ENCODE measurements at regions not wholly inside any gene's neighbourhood (a gene's known extent, or its start where the extent isn't known, plus 50 kb on each side); places are given as distances from the start of the nearest gene placed in this dataset.
A peak's percentile ranks its signal among the peaks of the same experiment; 100 is the strongest.

DNA sequence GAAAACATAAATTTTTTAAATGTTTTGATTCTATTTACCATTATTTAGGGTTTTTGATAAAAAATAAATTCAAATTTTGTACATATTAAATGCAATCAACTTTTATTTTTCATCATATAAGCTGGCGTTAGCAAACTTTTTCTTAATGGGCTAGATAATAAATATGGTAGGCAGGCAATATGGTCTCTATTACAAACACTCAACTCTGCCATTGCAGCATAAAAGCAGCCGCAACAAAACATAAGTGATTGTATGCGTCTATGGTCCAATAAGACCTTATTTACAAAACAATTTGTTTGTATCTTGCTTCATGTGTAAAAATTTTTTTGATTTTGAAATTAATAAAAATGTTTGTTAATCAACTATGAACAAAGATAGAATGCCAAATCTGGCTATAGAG lies 116.8 kb upstream of the GLI2 start:
- no peak for DNase-seq

DNA sequence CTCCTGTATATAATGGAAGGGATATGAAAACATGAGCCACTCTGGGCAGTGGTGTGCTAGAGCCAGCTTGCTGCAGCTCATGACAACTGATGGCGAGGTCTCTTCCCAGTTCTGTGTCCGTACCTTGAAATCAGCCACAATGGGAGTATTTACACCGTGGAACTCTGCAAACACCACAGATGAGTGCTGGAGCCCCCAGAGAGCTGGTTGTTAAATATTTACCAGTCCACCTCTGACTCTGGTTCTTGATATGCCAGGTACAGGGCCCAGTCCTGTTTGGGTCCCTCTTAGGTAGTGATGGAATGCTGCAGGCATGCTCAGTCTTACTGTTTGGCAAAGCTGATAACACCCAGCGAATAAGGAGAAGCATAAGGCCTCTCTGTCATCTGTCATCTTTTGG lies 116.1 kb upstream of the GLI2 start:
- no peak for DNase-seq

DNA sequence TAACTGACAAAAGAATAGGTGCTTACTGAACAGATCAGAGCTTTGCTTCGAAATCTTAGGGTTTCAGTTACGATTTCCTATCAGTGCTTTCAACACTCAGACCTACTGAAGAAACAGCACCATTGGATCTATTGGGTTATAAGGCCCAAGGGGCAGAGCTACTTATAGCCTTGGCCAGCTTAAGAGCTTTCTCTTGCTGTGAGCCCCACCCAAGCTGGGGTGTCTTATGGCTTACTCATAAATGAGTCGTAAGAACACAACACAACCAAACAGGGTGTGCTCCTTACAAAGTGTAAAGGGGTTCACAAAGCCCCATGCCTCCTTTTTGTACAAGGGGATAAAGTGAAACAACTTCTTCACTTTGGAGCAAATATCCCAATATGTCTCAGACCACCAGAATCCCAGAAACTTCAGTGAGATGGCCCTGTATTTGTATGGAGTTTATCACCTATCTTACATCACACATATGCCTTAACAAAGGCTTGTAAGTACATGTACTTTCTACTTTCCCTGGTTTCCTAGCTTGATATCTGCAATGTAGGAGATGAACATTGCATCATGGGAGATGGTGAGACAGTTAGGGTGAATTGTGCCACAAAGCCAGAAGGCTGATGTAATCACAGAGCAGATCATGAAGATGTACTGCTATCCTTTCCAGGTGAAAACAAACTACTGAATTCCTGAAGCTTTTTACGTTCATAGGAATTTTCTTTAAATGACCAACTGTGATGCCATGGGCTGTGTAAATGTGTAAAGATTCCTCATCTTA lies 115.5 kb upstream of the GLI2 start:
- DNase-seq = no peak

DNA sequence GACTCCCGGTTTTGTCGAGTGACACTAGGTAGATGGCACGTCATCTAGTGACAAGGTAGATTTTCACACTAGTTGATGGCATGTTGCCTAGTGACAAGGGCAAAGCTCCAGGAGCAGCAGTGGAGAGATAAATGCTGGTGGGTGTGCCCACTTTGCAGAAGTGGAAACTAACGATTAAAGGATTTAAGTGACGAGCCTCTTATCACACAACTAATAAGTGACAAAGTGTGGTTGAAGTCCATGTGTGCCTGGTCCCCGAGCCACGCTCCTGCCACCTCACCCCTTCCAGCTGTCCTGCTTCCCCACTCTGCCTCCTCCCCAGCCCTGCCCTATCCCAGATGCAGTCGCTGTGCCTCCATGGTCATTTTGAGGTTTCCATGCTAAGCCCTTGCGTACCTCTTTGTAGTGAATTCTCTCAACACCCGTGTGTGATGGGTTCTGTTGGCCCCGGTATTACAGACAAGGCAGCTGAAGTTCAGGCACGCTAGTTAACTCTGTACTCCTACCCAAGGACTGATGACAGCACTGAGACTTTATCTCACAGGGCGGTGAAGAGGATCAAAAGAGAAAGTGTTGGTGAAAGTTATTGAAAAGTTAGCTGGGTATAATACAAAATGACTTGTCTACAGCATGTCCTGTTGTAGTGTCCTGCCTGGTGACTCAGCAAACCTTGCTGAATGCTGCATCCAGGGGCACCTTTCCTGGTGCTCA lies 113.4 kb upstream of the GLI2 start:
- DNase-seq = no peak

DNA sequence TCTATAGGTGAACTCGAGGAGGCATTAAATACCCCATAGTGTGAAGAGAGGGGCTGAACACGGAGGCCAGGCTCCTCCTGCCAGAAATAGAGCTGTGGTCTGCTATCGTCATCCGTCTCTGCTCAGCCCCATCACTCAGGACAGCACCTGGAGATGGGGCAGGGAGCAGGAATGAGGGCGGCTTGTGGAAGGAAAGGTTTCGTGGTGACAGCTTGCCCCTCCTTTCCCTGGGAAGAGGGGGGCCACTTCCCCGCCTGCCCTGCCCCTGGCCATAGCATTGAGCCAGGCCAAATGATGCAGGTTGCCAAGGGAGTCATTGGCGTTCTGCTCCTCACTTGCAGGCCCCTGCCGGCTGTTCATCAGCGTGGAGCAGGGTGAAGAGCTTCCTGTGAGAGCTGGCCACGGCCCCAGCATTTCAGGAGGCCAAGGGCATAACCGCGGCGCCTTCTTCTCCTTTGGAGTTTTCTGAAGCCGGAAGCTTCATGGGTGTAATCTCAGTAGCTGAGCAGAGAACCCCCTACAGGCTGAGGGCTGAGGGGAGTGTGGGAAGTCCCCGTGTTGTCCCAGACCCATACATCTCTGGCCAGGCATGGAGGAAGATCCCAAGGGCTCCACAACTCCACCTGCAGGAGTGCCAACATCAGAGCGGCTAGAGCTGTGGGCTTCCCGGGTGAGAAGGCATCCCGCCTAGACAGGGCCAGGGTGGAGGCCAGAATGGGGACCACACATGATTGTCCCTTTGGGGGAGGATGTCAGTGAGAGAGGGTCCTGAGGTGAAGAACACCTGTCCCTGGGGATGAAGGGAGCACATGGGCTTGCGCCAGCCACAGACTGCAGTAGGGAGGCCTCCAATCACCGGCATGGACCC lies 112.5 kb upstream of the GLI2 start:
- DNase-seq = no peak

DNA sequence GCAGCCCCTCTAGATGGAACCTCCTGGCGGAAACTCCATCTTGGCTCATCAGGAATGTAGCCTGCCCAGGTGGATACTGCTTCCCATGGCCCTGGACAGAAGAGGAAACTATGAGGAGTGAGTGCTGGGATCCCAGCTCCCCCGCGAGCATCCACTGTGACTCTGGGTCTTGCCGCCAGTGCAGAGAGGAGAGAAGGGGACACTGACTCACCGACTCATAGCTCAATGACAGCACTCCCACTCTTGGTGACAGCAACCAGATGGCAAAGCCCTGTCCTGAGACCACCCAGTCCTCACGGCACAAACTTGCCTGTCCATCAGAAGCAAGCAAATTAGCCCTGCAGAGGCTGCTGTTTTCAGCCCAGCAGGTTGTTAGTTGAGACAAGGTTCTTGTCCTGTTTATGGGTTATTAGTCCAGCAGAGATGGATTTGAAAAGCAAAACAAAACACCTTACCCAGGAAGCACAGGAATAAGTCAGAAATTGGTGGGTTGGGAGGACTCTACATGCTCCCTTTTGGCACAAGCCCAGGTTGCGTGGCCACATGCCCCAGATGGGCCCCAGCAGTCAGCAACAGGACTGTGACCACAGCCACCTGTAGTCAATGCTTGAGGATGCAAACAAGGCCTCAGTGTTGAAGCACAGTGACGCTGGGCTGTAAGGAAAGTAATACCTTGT lies 111.5 kb upstream of the GLI2 start:
- no peak for DNase-seq

DNA sequence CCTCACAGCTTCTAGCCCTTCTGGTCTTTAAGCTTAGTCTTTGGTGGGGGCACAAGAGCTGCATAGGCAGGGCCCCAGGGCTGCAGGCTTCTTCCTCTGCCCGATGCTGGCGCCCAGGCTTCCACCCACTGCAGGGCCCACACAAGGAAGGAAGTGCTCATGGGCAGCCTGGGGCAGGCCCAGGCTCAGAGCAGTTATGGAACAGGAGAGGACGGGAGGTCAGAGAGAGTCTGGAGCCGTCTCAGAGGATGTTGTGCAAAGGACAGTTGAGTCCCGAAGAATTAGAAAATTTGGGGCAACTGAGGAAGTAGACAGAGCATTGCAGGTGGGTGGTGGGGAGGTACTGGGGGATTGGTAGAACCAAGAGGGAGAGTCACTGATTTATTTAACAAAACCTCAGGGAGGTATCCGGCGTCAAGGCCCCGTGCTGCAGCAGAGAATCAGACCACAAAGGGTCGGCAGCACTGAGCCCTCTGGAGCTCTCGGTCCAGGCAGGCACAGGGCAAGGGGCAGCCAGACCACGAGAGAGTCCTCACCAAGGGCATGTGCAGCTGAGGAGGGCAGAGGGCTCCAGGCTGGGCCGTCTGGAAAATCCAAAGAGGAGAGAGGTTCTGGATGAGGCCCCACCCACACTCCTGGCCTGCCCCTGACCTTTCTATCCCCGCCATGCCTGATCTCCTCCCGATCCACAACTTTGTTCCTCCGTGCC lies 110.8 kb upstream of the GLI2 start:
- no peak for DNase-seq

DNA sequence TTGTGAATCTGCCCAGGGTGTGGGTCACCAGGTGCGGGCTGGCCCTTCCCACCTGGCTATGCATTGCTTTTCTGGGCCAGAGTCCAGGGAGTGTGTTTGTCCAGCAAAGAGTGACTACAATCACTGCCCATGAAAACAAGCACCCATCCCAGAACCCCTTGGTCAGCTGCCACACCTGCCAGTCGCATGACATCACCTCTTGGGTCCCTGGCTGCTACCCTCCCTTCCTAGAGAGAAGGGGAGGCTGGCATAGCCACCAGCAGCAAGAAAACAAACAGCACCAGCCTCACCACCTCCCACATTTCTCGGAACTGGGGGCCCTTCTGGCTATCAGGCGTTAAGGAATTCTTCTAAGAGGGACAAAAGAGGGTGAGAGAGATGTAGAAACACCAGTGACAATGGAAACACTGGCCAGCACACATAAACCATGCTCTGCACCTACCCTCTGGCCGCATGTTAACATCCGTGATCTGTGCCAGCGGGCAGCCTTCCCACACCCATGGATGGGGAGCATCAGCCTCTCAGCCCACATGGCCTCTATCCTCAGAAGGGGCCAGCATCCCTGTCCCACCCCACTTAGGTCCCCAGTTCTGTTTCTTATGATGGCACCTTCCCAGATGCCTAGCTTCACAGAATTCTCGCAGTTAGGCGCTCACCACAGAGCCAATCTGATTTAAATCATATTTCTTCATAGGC lies 109.7 kb upstream of the GLI2 start:
- DNase-seq = peak; percentile 70

DNA sequence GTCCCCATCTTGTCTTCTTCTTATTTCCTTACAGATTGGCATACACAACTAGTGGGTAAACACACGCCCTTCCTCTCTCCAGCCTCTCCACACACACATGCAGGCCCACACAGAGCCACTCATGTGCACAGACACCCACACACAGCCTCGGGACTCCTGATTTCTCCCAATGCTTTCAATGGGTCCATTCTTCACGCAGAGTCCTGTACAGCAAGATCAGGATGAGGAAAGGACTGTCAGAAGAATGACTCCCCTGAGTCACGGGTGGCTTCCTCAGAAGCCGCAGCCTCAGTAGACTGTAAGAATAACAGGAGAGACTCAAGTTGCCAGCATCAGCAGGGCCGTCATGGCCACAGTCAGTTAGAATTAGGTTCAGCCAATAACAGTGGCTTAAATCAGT lies 109.1 kb upstream of the GLI2 start:
- DNase-seq = no peak

DNA sequence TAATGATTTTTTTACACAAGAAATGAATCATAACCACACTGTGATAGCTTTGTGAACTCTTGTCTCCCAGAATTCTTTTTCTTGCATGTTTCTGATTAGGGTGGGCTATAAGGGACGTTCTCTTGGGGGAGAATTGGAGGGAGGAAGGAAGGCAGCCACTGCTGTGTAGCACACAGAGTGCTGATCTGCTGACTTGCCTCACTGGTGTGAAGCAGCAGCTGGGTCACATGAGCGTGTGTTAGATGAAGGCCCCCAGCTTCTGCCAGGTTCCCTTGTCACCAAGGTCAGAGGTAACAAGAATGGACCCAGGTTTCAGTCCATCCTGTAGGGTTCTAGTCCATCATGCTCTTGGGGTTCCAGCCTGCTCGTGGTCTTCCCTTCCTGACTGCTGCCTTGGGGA lies 107.4 kb upstream of the GLI2 start:
- no peak for DNase-seq

DNA sequence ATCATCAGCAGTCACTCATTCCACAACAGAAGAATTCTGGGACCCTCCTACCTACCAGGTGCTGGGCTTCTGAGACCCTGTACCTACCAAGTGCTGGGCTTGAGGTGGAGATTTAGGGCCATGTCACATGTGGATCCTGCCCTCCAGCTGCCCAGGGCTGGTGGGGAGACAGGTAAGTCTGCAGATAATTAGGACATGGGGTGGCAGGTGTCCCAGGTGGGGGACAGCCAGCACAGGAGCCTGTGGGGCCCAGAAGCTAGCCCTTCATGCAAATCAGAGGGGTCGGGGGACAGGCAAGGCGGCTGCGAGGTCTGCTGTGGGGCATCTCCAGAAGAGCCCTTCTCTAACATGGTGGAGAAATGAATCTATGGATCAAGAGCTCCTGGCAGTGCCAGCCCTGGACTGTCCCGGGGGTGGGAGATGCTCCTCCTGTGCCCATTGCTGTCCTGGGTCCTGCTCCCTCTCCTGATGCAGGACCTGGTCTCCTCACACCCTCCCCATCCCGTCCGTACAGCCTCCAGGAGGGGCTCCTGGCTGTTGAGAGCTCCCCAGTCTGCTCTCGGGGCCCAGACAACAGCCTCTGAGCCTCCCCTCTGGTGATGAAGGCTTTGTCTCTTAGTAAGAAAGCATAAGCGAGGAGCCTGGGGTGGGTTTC lies 106.3 kb upstream of the GLI2 start:
- DNase-seq = no peak

DNA sequence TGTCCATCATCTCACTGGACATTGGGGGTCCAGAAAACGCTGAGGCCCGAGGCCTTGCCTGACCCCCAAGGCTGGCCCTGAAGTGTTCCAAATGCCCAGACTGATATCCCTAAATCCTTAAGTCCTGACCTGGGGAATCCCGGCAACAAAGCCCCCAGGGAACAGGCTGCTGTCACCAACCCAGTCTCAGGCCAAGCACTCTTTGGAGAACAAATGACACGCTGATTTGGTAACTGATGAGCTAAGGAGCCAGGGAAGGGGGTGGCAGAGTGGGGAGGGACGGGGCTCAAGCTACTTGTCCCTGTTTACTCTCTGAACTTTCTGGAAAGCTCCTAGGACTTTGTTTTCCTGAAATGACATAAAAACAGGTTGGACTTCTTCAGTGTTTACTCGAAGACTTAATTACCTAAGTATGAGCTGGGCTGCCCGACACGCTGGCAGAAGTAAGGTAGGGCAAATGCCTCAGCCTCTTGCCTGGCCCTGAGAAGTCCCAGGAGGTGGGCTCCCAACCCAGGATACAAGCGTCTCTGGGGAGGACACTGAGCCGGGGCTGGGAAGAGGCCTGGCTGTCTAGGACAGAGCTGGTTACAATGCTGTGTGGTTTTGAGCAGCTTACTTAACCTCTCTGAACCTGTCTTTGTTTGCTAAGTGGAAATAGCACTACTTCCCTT lies 105.5 kb upstream of the GLI2 start:
- DNase-seq = no peak

DNA sequence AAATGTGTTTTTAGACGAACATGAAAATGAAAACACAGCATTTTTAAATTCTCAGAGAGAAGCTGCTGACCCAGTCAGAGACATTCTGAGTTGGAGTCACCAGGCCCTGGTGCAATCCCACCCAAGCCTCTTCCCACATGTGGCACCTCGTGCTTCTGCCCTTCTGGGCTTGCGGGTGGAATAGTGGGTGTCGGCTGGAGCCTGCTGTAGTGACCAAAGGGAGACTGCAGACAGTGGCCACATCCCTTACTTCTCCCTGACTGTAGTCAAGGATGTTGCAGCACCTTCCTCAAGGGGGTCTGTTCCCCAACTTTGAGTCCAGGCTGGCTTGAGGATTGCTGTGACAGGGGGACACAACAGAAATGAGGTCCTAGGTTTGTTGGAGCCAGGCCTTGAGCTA lies 104.4 kb upstream of the GLI2 start:
- DNase-seq = no peak

DNA sequence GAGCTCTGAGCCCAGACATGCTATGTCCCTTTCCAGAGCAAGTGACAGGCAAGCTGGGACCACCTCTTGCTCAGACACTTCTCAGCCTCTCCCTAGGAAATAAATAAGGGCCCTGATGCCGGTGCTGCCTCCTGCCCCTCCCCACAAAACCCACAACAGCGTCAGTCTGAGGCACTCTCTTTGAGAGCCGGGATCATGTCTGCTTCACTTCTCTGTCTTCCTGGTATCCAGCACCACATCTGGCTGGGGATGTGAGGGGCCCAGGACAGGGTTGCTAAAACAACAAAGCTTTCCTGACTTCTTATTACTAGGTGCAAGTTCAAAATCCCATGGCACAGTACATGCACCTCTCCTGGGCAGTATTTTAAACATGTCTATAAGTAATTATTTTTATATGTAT lies 103.9 kb upstream of the GLI2 start:
- DNase-seq = no peak

DNA sequence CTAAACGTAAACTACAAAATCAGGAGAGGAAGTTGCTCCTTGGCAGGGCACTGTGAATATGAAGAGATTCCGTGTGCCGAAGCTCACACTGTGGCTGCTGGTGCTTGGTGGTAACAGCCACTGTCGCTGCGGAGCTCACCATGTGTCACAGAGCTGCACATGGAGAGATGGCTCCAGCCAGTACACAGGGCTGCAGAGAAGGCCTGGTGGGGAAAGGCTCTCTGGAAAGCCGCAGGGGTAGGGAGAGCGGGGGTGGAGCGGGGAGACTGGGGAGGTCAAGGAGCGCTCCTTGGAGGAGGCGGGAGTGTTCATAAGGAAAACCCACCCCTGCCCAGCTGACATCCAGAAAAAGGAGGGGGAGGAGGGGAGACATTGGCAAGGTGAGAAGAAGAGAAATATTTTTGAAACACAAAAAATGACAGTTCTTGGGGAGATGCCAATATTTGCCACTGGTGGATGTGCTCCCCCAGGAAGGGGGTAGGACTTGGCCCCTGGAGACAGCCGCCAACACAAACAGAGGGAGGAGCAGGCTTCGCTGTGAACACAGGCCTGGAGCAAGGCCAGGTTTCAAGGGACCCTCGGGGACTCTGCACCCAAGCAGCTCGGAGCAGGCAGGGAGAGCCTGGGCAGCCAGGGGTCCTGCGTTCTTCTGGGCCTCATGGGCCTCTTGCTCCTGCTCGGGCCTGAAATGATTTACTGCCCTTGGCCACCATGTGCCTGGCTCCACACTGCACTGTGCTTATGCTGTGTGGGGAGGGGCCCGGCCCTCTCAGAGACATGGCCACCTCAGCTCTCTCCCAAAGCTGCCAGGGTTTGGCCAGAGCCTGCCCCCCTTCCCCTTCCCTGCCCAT lies 102.6 kb upstream of the GLI2 start:
- no peak for DNase-seq

DNA sequence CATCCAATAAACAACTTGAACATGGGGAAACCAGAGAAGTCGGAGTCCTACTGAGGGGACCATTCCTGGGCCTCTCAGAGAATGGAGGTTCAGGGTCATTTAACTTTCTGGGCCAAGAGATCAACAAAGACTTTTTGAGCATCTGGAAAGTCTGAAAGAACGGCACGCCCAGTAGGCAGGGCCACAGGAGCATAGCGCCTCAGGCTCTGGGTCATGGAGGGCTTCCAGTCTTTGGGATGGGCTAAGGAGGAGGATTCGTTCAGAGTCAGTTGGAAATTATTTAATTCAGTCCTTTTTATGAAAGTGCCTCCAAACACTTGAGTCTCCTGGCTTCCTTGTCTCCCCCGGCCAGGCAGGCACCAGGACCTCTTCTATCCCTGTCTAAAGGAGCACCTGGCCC lies 101.1 kb upstream of the GLI2 start:
- no peak for DNase-seq

DNA sequence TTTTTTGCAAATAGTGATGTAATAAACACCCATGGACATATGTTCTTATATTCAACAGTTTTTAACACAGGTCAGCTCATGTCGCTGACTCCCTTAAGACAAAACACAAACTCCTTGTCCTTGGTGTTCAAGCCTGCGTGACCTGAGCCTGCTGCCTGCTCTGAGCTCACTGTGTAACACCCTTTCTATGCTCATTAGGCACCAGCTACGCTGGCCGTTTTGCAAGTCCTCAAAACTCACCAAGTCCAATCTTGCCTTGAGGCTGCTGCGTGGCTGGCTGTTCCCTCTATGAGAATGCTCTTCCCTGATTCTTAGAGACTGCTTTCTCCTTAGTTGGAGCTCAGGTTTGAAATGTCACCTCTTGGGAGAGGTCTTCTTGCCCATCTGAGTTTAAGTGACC lies 100.5 kb upstream of the GLI2 start:
- no peak for DNase-seq

DNA sequence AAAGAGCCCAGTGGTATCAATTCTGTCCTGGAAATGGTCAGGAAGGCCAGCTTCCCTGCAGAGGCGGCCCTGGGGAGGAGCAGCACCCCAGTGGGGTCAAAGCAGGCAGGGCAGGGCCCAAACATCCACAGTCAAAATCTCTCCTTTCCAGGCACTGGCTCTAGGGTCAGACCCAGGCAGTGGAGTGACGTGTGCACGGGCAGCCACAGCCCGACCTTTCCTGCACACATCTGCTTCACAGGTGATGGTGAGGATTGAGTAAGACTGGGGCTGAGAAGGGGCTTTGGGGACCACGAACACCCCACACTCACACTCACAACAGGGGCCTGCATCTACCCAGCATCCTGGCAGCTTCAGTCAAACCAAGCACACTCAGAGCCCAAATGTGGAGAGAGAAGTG lies 97.8 kb upstream of the GLI2 start:
- no peak for DNase-seq

DNA sequence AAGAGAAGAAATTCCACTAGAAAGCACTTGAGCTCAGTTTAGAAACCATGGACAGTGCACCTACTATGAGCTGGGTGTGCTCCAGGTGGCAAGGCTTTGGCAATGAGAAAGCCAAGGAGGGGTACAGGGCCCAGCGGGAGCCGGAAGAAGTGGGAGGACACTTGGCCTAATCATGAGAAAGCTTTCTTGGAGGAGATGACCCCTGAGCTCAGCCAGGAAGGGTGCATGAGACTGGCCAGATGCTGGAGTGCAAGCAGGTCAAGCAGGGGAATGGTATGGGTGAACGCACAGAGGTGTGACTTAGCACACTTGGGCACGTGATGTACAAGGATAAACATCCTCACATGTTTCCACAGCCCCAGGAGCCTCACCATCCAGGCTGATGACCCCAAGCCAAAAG lies 97.2 kb upstream of the GLI2 start:
- no peak for DNase-seq

DNA sequence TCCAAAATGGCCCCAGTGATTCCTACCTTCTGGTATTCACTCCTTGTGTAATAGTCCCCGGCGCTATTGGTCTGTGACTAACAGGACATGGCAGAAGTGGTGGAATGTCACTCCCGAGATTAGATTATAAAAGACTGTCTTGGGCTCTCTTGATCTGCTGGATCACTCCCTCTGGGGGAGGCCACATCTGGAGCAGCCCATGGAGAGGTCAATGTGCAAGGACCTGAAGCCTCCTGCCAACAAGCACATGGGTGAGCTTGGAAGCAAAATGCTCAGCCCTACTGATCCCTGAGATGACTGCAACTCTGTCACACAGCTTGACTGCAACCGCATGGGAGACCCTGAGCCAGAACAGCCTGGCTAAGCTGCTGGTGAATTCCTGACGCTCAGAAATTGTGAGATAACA lies 94.3 kb upstream of the GLI2 start:
- no peak for DNase-seq
